Hepatocyte (in vitro differentiated cells): ENCODE measurements at regions not wholly inside any gene's neighbourhood (a gene's known extent, or its start where the extent isn't known, plus 50 kb on each side); places are given as distances from the start of the nearest gene placed in this dataset.

Experiments used
- DNase-seq: peaks from one replicate; pipeline ENCODE4 v3.0.0-alpha.2; 2016; ENCODE audit warnings: low spot score
- H2AFZ ChIP-seq: fragments of 200-600 bp; sonication (generic); 2 replicates; pipeline ENCODE4 v1.6.0; 2016; ENCODE audit warnings: antibody characterized with exemption, mild to moderate bottlenecking
- H3K27ac ChIP-seq: fragments of 200-600 bp; sonication (generic); 2 replicates; pipeline ENCODE4 v1.5.1; 2016; ENCODE audit warnings: mild to moderate bottlenecking
- H3K27me3 ChIP-seq: fragments of 200-600 bp; sonication (generic); 2 replicates; pipeline ENCODE4 v1.6.1; 2016
- H3K36me3 ChIP-seq: fragments of 200-600 bp; sonication (generic); replicated peaks from 2 replicates; pipeline ENCODE4 v1.5.1; 2016; ENCODE audit warnings: low read depth; ENCODE audit not compliant: insufficient read depth
- H3K4me1 ChIP-seq: fragments of 200-600 bp; sonication (generic); 2 replicates; pipeline ENCODE4 v1.5.1; 2016; ENCODE audit warnings: mild to moderate bottlenecking, moderate library complexity; ENCODE audit not compliant: insufficient read depth
- H3K4me2 ChIP-seq: fragments of 200-600 bp; sonication (generic); 2 replicates; pipeline ENCODE4 v1.6.0; 2016
- H3K4me3 ChIP-seq: fragments of 200-600 bp; sonication (generic); 2 replicates; pipeline ENCODE4 v1.5.1; 2016; ENCODE audit warnings: mild to moderate bottlenecking
- H3K79me2 ChIP-seq: fragments of 200-600 bp; sonication (generic); 2 replicates; pipeline ENCODE4 v1.6.0; 2017; ENCODE audit warnings: mild to moderate bottlenecking
- H3K9me2 ChIP-seq: fragments of 200-600 bp; sonication (generic); replicated peaks from 2 replicates; pipeline ENCODE4 v1.6.0; 2017; ENCODE audit warnings: mild to moderate bottlenecking; ENCODE audit not compliant: insufficient read depth
- H3K9me3 ChIP-seq: fragments of 200-600 bp; sonication (generic); 2 replicates; pipeline ENCODE4 v1.5.1; 2016; ENCODE audit warnings: low read depth, mild to moderate bottlenecking
- H4K20me1 ChIP-seq: fragments of 200-600 bp; sonication (generic); 2 replicates; pipeline ENCODE4 v1.6.0; 2016; ENCODE audit warnings: mild to moderate bottlenecking; ENCODE audit not compliant: insufficient read depth, poor library complexity, severe bottlenecking
- CTCF ChIP-seq: fragments of 200-600 bp; sonication (generic); IDR thresholded peaks from 2 replicates; pipeline ENCODE4 v1.5.1; 2016; ENCODE audit warnings: antibody characterized with exemption, mild to moderate bottlenecking; ENCODE audit not compliant: poor library complexity
- EZH2 ChIP-seq: fragments of 200-600 bp; sonication (generic); IDR thresholded peaks from 2 replicates; pipeline ENCODE4 v1.6.1; 2016; ENCODE audit warnings: antibody characterized with exemption, mild to moderate bottlenecking, borderline replicate concordance
- EZH2phosphoT487 ChIP-seq: fragments of 200-600 bp; sonication (generic); IDR thresholded peaks from one replicate; pipeline ENCODE4 v1.6.1; 2018; ENCODE audit warnings: antibody characterized with exemption, mild to moderate bottlenecking, low read depth, moderate library complexity; ENCODE audit not compliant: unreplicated experiment, severe bottlenecking
- WGBS: methylation state at CpG from one replicate; pipeline ENCODE4 v1.1.6; 2016; ENCODE audit warnings: low lambda C conversion rate; ENCODE audit errors: missing lambda C conversion rate; 5-methylcytosine and 5-hydroxymethylcytosine counted together

- Histone ChIP-seq H4K20me1 (no peaks in the 10 kb centered on the region), H3K4me3 (no peak overlapping the region), H3K79me2 (no peaks in the 10 kb centered on the region), H3K4me2 (no peak overlapping the region), H3K36me3 (no peaks in the 10 kb centered on the region), H3K9me2 (no peaks in the 10 kb centered on the region), H2AFZ (no peak overlapping the region), H3K27ac (no peak overlapping the region), H3K4me1 (no peaks in the 10 kb centered on the region), H3K27me3 (no peaks in the 10 kb centered on the region), H3K9me3 (no peaks in the 10 kb centered on the region)
- 96% methylated on average over 1 of the region's 1 CpG for WGBS
- TF ChIP-seq EZH2 (no peak), EZH2phosphoT487 (no peak), CTCF (no peak)
- no peak for DNase-seq
Observed at GRCh38 chr4:102411408-102411807, 66.1 kb upstream of the SLC39A8 start.

- Histone ChIP-seq H2AFZ (no peak overlapping the region), H3K9me2 (no peaks in the 10 kb centered on the region), H3K79me2 (no peaks in the 10 kb centered on the region), H4K20me1 (no peaks in the 10 kb centered on the region), H3K4me1 (no peaks in the 10 kb centered on the region), H3K9me3 (no peaks in the 10 kb centered on the region), H3K4me3 (no peak overlapping the region), H3K27me3 (no peaks in the 10 kb centered on the region), H3K36me3 (no peaks in the 10 kb centered on the region), H3K4me2 (no peak overlapping the region), H3K27ac (no peak overlapping the region)
- DNase-seq = no peak
- no peak for TF ChIP-seq EZH2phosphoT487
- no peak for TF ChIP-seq CTCF
- no peak for TF ChIP-seq EZH2
Observed at GRCh38 chr4:102416765-102417164, 71.5 kb upstream of the SLC39A8 start.

GRCh38 chr4:102420563-102421398, 75.5 kb upstream of the SLC39A8 start:
- Histone ChIP-seq H3K4me2 (no peak overlapping the region), H3K36me3 (no peaks in the 10 kb centered on the region), H3K9me2 (no peaks in the 10 kb centered on the region), H3K4me1 (no peaks in the 10 kb centered on the region), H4K20me1 (no peaks in the 10 kb centered on the region), H2AFZ (no peak overlapping the region), H3K4me3 (no peak overlapping the region), H3K79me2 (no peaks in the 10 kb centered on the region), H3K9me3 (no peaks in the 10 kb centered on the region), H3K27me3 (no peaks in the 10 kb centered on the region), H3K27ac (no peak overlapping the region)
- TF ChIP-seq CTCF (no peak), EZH2phosphoT487 (no peak), EZH2 (no peak)
- no peak for DNase-seq
- WGBS = 71% methylated on average over 1 of the region's 1 CpG
